B cell (primary cell): ENCODE measurements at regions not wholly inside any gene's neighbourhood (a gene's known extent, or its start where the extent isn't known, plus 50 kb on each side); places are given as distances from the start of the nearest gene placed in this dataset.

ENCODE experiments used
- ATAC-seq: fragments of 200-7000 bp; cut with Tn5 transposase; one replicate; pipeline ENCODE4 v1.10.0; 2021; ENCODE audit warnings: low read depth, mild to moderate bottlenecking, moderate number of reproducible peaks, moderate library complexity
- CTCF ChIA-PET: fragments of 350-600 bp; sonication (Branson Sonifier 250); formaldehyde crosslinking; loops from one replicate; lab custom pipeline; 2021; ENCODE audit warnings: antibody characterized with exemption, inconsistent platforms; lab: Charles Lee
- POLR2A ChIA-PET: fragments of 350-600 bp; sonication (Branson Sonifier 250); formaldehyde crosslinking; loops from one replicate; lab custom pipeline; 2021; ENCODE audit warnings: antibody characterized with exemption; lab: Charles Lee
- DNase-seq: peaks from one replicate; pipeline ENCODE4 v3.0.0; 2013
- H2AFZ ChIP-seq: 2 replicates; pipeline ENCODE4 v1.6.1; 2012; ENCODE audit warnings: mild to moderate bottlenecking, low read depth, low read length; ENCODE audit not compliant: insufficient read depth, poor library complexity, severe bottlenecking
- H3K27ac ChIP-seq, 2 donors: 1 replicate in 1 of 2; 2 replicates in 1 of 2; pipeline ENCODE4 v1.5.1; 2012 to 2013; ENCODE audit warnings: low read length in 2 of 2, mild to moderate bottlenecking in 2 of 2, moderate library complexity in 1 of 2
- H3K27me3 ChIP-seq, 4 experiments: fragments of 200-600 bp in 1 of 4; sonication (generic) in 1 of 4; replicated peaks in 1 of 4; 1 replicate in 2 of 4; 2 replicates in 2 of 4; pipeline versions ENCODE4 v1.6.1 to v1.7.0; 2013 to 2016; ENCODE audit warnings: low read length in 3 of 4, mild to moderate bottlenecking in 2 of 4, mixed read lengths in 1 of 4, moderate library complexity in 1 of 4; ENCODE audit not compliant: insufficient read depth in 4 of 4, control insufficient read depth in 3 of 4; ENCODE audit errors: control extremely low read depth in 1 of 4
- H3K36me3 ChIP-seq, 2 experiments: replicated peaks in 1 of 2; 1 replicate in 1 of 2; 2 replicates in 1 of 2; pipeline versions ENCODE4 v1.6.1 to v1.7.1; 2013; ENCODE audit warnings: low read length in 1 of 2; ENCODE audit not compliant: insufficient read depth in 2 of 2, control insufficient read depth in 1 of 2; ENCODE audit errors: control extremely low read depth in 1 of 2, extremely low read depth in 1 of 2
- H3K4me1 ChIP-seq, 2 donors: fragments of 200-600 bp in 1 of 2; sonication (generic) in 1 of 2; 1 replicate in 1 of 2; 2 replicates in 1 of 2; pipeline versions ENCODE4 v1.5.1 to v1.6.1; 2013 to 2017; ENCODE audit warnings: low read length in 2 of 2; ENCODE audit not compliant: control insufficient read depth in 2 of 2, insufficient read depth in 2 of 2
- H3K4me2 ChIP-seq: replicated peaks from 2 replicates; pipeline ENCODE3; 2012; ENCODE audit warnings: mild to moderate bottlenecking, low read depth, low read length; ENCODE audit not compliant: poor library complexity, severe bottlenecking
- H3K4me3 ChIP-seq, 5 experiments: fragments of 200-600 bp in 1 of 5; sonication (generic) in 1 of 5; 1 replicate in 3 of 5; 2 replicates in 2 of 5; pipeline versions ENCODE4 v1.5.1 to v1.7.0; 2011 to 2016; ENCODE audit warnings: low read length in 4 of 5, mild to moderate bottlenecking in 4 of 5, low read depth in 2 of 5, control low read depth in 1 of 5, moderate library complexity in 1 of 5; ENCODE audit not compliant: insufficient read depth in 1 of 5; ENCODE audit errors: control extremely low read depth in 1 of 5, extremely low read depth in 1 of 5
- H3K79me2 ChIP-seq: fragments of 200-600 bp; sonication (generic); one replicate; pipeline ENCODE4 v1.6.0; 2016; ENCODE audit warnings: low read length; ENCODE audit not compliant: control insufficient read depth, insufficient read depth
- H3K9ac ChIP-seq: fragments of 200-600 bp; sonication (generic); 2 replicates; pipeline ENCODE4 v1.6.1; 2017; ENCODE audit warnings: mild to moderate bottlenecking, low read length, moderate library complexity
- H3K9me3 ChIP-seq, 3 donors: one replicate each; pipeline versions ENCODE4 v1.6.1 to v1.7.1; 2013; ENCODE audit warnings: low read length in 2 of 3; ENCODE audit not compliant: control insufficient read depth in 2 of 3, insufficient read depth in 1 of 3; ENCODE audit errors: control extremely low read depth in 1 of 3
- H4K20me1 ChIP-seq: 2 replicates; pipeline ENCODE4 v1.6.0; 2012; ENCODE audit warnings: mild to moderate bottlenecking, low read length; ENCODE audit not compliant: insufficient read depth, control insufficient read depth, poor library complexity, severe bottlenecking
- H3K27ac Mint-ChIP-seq: one replicate; pipeline ENCODE4 v1.8.0; 2021; ENCODE audit warnings: mixed read lengths
- H3K27me3 Mint-ChIP-seq: one replicate; pipeline ENCODE4 v1.8.0; 2021; ENCODE audit warnings: mixed read lengths
- H3K4me1 Mint-ChIP-seq: one replicate; pipeline ENCODE4 v1.8.0; 2021; ENCODE audit warnings: mixed read lengths
- H3K4me3 Mint-ChIP-seq: one replicate; pipeline ENCODE4 v1.8.0; 2021; ENCODE audit warnings: mixed read lengths
- H3K9me3 Mint-ChIP-seq: one replicate; pipeline ENCODE4 v1.8.0; 2022; ENCODE audit warnings: mixed read lengths; ENCODE audit not compliant: insufficient read depth
- CTCF ChIP-seq: fragments of 200-600 bp; IDR thresholded peaks from one replicate; pipeline ENCODE4 v1.8.0; 2022; ENCODE audit warnings: antibody characterized with exemption, mild to moderate bottlenecking
- EZH2 ChIP-seq: IDR thresholded peaks from 2 replicates; pipeline ENCODE4 v1.6.1; 2012; ENCODE audit warnings: borderline replicate concordance, low read depth, mild to moderate bottlenecking, moderate library complexity, low read length; ENCODE audit not compliant: insufficient read depth, poor library complexity, severe bottlenecking
- WGBS: methylation state at CpG from one replicate; pipeline ENCODE4 v1.1.5; 2013; ENCODE audit warnings: missing lambda C conversion rate; ENCODE audit not compliant: insufficient coverage; 5-methylcytosine and 5-hydroxymethylcytosine counted together
- intact Hi-C: fragments of 100-400 bp; cut with micrococcal nuclease; formaldehyde crosslinking; loops from one replicate; pipeline ENCODE4 v1.10.0; 2022

DNA sequence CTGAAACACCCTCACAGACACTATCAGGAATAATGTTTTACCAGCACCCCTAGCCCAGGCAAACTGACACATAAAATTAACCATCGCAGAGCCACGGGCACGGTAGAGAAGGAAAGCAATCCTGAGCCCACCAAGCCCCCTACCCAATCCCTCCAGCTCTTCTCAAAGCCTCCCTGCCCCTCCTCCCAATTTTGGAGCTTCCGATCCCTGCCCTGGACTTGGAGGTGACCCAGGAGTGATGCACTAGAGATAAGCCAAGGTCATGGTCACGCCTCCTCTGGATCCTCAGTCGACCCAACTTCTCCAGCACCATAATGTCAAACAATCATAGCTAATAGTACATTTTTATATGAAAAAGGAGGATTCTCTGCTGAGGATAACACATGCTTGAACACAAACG lies 188.7 kb upstream of the NSMCE3 start:
- peaks cover 2% of the 10 kb centered on the region for H3K27me3 Mint-ChIP-seq
- Histone ChIP-seq H3K27ac (no peak overlapping the region), H3K36me3 (no peaks in the 10 kb centered on the region), H4K20me1 (no peaks in the 10 kb centered on the region), H3K4me2 (no peak overlapping the region), H3K9me3 (no peaks in the 10 kb centered on the region), H3K9ac (no peak overlapping the region), H3K79me2 (no peaks in the 10 kb centered on the region), H2AFZ (no peak overlapping the region), H3K27me3 (no peaks in the 10 kb centered on the region), H3K4me3 (no peak overlapping the region), H3K4me1 (no peaks in the 10 kb centered on the region)
- ChIA-PET CTCF (no interaction called here), POLR2A (no interaction called here)
- 96% methylated on average over 4 of the region's 7 CpGs for WGBS
- H3K4me3 Mint-ChIP-seq = no peak overlapping the region
- H3K4me1 Mint-ChIP-seq = no peaks in the 10 kb centered on the region
- no peak overlapping the region for H3K27ac Mint-ChIP-seq
- ATAC-seq (no peak), DNase-seq (no peak)
- TF ChIP-seq CTCF (no peak), EZH2 (no peak)
- intact Hi-C loops = no loop called here
- no peaks in the 10 kb centered on the region for H3K9me3 Mint-ChIP-seq

- H3K4me3 Mint-ChIP-seq = no peak overlapping the region
- no peaks in the 10 kb centered on the region for H3K27me3 ChIP-seq
- intact Hi-C loops = no loop called here
- H3K4me3 ChIP-seq = no peak overlapping the region
- no peaks in the 10 kb centered on the region for H3K4me1 ChIP-seq
- no peak overlapping the region for H3K9ac ChIP-seq
- H2AFZ ChIP-seq = no peak overlapping the region
- H3K4me2 ChIP-seq = no peak overlapping the region
- no peaks in the 10 kb centered on the region for H3K36me3 ChIP-seq
- no peak overlapping the region for H3K27ac Mint-ChIP-seq
- no peaks in the 10 kb centered on the region for H3K79me2 ChIP-seq
- peaks cover 4% of the 10 kb centered on the region for H3K4me1 Mint-ChIP-seq
- no peak for ATAC-seq
- peaks cover 3% of the 10 kb centered on the region for H3K27me3 Mint-ChIP-seq
- TF ChIP-seq CTCF (no peak), EZH2 (no peak)
- H3K9me3 ChIP-seq = no peaks in the 10 kb centered on the region
- ChIA-PET POLR2A (no interaction called here), CTCF (no interaction called here)
- no peak overlapping the region for H3K27ac ChIP-seq
- no peak for DNase-seq
- H3K9me3 Mint-ChIP-seq = no peaks in the 10 kb centered on the region
- no peaks in the 10 kb centered on the region for H4K20me1 ChIP-seq
- 93% methylated on average over 4 of the region's 6 CpGs for WGBS
Observed at GRCh38 chr15:29457729-29458128, 188.1 kb upstream of the NSMCE3 start.
